HEK293 (cell line): ENCODE measurements at regions not wholly inside any gene's neighbourhood (a gene's known extent, or its start where the extent isn't known, plus 50 kb on each side); places are given as distances from the start of the nearest gene placed in this dataset.

Experiments
- TSHZ1 ChIP-seq: fragments of 450-650 bp; formaldehyde crosslinking; IDR thresholded peaks from 2 replicates; pipeline ENCODE4 v1.5.1; 2016; ENCODE audit warnings: missing biosample characterization, missing genetic modification characterization, borderline replicate concordance
- YY1 ChIP-seq: fragments of 450-650 bp; formaldehyde crosslinking; IDR thresholded peaks from 2 replicates; pipeline ENCODE4 v1.5.1; 2018; ENCODE audit warnings: missing biosample characterization, missing genetic modification characterization
- ZBTB20 ChIP-seq: fragments of 450-650 bp; formaldehyde crosslinking; IDR thresholded peaks from 2 replicates; pipeline ENCODE4 v1.5.1; 2016; ENCODE audit warnings: missing biosample characterization, missing genetic modification characterization
- ZNF214 ChIP-seq: fragments of 450-650 bp; formaldehyde crosslinking; IDR thresholded peaks from 2 replicates; pipeline ENCODE4 v1.5.1; 2017; ENCODE audit warnings: missing biosample characterization, mild to moderate bottlenecking, missing genetic modification characterization, borderline replicate concordance
- ZNF274 ChIP-seq, 2 experiments: fragments of 200-500 bp in 1 of 2; fragments of 450-650 bp in 1 of 2; sonication (Bioruptor generic) in 1 of 2; formaldehyde crosslinking in 1 of 2; IDR thresholded peaks; 2 replicates each; pipeline versions ENCODE4 v1.5.1 to v1.6.1; 2014 to 2016; ENCODE audit warnings: borderline replicate concordance in 1 of 2, inconsistent platforms in 1 of 2, low read length in 1 of 2, missing biosample characterization in 1 of 2, missing genetic modification characterization in 1 of 2
- ZNF555 ChIP-seq: fragments of 450-650 bp; formaldehyde crosslinking; conservative IDR thresholded peaks from 2 replicates; pipeline ENCODE4 v1.5.1; 2017; ENCODE audit warnings: missing biosample characterization, mild to moderate bottlenecking, missing genetic modification characterization, inconsistent platforms
- ZNF707 ChIP-seq: fragments of 450-650 bp; formaldehyde crosslinking; IDR thresholded peaks from 2 replicates; pipeline ENCODE4 v1.5.1; 2016; ENCODE audit warnings: missing biosample characterization, missing genetic modification characterization
- ZNF768 ChIP-seq: fragments of 450-650 bp; formaldehyde crosslinking; IDR thresholded peaks from 2 replicates; pipeline ENCODE4 v1.5.1; 2018; ENCODE audit warnings: missing biosample characterization, mild to moderate bottlenecking, missing genetic modification characterization
- ZNF830 ChIP-seq: fragments of 450-650 bp; IDR thresholded peaks from 2 replicates; pipeline ENCODE4 v1.5.0; 2018; ENCODE audit warnings: missing biosample characterization, missing genetic modification characterization, low read depth, mild to moderate bottlenecking, moderate library complexity
- ZNF843 ChIP-seq: fragments of 450-650 bp; formaldehyde crosslinking; IDR thresholded peaks from 2 replicates; pipeline ENCODE4 v1.5.1; 2016; ENCODE audit warnings: missing biosample characterization, missing genetic modification characterization
- TF ChIP-seq, protein P1 (sequence below): fragments of 450-650 bp; formaldehyde crosslinking; IDR thresholded peaks from 2 replicates; pipeline ENCODE4 v1.5.1; 2016; ENCODE audit warnings: missing biosample characterization, missing genetic modification characterization
- TF ChIP-seq, protein P2 (sequence below): fragments of 450-650 bp; formaldehyde crosslinking; IDR thresholded peaks from 2 replicates; pipeline ENCODE4 v1.5.1; 2017; ENCODE audit warnings: missing biosample characterization, missing genetic modification characterization
- TF ChIP-seq, protein P3 (sequence below): fragments of 450-650 bp; formaldehyde crosslinking; IDR thresholded peaks from 2 replicates; pipeline ENCODE4 v1.5.1; 2016; ENCODE audit warnings: missing biosample characterization, missing genetic modification characterization
- TF ChIP-seq, protein P4 (sequence below): fragments of 450-650 bp; formaldehyde crosslinking; IDR thresholded peaks from 2 replicates; pipeline ENCODE4 v1.5.1; 2016; ENCODE audit warnings: missing biosample characterization, missing genetic modification characterization

DNA sequence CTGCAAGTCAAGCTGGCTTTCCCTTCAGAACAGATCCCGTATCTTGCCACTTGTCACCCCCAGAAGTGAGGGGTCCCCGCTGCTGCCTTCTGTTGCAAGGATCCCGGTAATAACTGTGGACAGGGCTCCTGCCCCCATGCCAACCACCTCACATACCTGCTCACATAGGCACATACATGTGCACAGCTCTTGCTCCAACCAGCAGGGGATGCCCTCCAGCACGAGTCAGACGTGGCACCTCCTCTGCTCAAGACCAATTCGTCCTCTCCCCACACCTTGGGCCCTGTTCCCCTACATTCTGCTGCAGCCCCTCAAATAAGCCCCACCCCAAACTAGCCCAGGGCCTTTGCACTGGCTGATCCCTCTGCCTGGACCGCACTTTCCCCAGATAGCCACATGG, 163.3 kb downstream of the CRYBB2 start:
- TF ChIP-seq, protein P1, sequence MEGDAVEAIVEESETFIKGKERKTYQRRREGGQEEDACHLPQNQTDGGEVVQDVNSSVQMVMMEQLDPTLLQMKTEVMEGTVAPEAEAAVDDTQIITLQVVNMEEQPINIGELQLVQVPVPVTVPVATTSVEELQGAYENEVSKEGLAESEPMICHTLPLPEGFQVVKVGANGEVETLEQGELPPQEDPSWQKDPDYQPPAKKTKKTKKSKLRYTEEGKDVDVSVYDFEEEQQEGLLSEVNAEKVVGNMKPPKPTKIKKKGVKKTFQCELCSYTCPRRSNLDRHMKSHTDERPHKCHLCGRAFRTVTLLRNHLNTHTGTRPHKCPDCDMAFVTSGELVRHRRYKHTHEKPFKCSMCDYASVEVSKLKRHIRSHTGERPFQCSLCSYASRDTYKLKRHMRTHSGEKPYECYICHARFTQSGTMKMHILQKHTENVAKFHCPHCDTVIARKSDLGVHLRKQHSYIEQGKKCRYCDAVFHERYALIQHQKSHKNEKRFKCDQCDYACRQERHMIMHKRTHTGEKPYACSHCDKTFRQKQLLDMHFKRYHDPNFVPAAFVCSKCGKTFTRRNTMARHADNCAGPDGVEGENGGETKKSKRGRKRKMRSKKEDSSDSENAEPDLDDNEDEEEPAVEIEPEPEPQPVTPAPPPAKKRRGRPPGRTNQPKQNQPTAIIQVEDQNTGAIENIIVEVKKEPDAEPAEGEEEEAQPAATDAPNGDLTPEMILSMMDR, result peak; percentile 36; the same call in 1 of the 2 replicates
- TF ChIP-seq, protein P2, sequence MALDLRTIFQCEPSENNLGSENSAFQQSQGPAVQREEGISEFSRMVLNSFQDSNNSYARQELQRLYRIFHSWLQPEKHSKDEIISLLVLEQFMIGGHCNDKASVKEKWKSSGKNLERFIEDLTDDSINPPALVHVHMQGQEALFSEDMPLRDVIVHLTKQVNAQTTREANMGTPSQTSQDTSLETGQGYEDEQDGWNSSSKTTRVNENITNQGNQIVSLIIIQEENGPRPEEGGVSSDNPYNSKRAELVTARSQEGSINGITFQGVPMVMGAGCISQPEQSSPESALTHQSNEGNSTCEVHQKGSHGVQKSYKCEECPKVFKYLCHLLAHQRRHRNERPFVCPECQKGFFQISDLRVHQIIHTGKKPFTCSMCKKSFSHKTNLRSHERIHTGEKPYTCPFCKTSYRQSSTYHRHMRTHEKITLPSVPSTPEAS (tag by site-specific recombination), result no peak
- TF ChIP-seq ZNF707, result no peak
- TF ChIP-seq, protein P3, sequence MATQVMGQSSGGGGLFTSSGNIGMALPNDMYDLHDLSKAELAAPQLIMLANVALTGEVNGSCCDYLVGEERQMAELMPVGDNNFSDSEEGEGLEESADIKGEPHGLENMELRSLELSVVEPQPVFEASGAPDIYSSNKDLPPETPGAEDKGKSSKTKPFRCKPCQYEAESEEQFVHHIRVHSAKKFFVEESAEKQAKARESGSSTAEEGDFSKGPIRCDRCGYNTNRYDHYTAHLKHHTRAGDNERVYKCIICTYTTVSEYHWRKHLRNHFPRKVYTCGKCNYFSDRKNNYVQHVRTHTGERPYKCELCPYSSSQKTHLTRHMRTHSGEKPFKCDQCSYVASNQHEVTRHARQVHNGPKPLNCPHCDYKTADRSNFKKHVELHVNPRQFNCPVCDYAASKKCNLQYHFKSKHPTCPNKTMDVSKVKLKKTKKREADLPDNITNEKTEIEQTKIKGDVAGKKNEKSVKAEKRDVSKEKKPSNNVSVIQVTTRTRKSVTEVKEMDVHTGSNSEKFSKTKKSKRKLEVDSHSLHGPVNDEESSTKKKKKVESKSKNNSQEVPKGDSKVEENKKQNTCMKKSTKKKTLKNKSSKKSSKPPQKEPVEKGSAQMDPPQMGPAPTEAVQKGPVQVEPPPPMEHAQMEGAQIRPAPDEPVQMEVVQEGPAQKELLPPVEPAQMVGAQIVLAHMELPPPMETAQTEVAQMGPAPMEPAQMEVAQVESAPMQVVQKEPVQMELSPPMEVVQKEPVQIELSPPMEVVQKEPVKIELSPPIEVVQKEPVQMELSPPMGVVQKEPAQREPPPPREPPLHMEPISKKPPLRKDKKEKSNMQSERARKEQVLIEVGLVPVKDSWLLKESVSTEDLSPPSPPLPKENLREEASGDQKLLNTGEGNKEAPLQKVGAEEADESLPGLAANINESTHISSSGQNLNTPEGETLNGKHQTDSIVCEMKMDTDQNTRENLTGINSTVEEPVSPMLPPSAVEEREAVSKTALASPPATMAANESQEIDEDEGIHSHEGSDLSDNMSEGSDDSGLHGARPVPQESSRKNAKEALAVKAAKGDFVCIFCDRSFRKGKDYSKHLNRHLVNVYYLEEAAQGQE, result no peak
- TF ChIP-seq YY1, result no peak
- TF ChIP-seq ZNF843 (tag by site-specific recombination), result no peak
- TF ChIP-seq TSHZ1, result no peak
- TF ChIP-seq, protein P4, sequence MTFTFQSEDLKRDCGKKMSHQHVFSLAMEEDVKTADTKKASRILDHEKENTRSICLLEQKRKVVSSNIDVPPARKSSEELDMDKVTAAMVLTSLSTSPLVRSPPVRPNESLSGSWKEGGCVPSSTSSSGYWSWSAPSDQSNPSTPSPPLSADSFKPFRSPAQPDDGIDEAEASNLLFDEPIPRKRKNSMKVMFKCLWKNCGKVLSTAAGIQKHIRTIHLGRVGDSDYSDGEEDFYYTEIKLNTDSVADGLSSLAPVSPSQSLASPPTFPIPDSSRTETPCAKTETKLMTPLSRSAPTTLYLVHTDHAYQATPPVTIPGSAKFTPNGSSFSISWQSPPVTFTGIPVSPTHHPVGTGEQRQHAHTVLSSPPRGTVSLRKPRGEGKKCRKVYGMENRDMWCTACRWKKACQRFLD (tag by site-specific recombination), result no peak
- TF ChIP-seq ZNF768 (tag by site-specific recombination), result no peak
- TF ChIP-seq ZNF830 (tag by site-specific recombination), result no peak
- no peak for TF ChIP-seq ZBTB20
- TF ChIP-seq ZNF214 (tag by site-specific recombination), result no peak
- no peak for TF ChIP-seq ZNF274 (IDR thresholded peaks at IDR 0.05; ENCODE audit: low read length)
- TF ChIP-seq ZNF274 (tag by site-specific recombination; IDR thresholded peaks at IDR 0.05; ENCODE audit: borderline replicate concordance), result no peak
- TF ChIP-seq ZNF555 (tag by site-specific recombination), result no peak
